GM19455 (cell line): ENCODE measurements at regions not wholly inside any gene's neighbourhood (a gene's known extent, or its start where the extent isn't known, plus 50 kb on each side); places are given as distances from the start of the nearest gene placed in this dataset.
"Not testable (repeated sequence)": the region's sequence is repeated elsewhere in the genome, so short reads cannot be mapped to it uniquely, and the experiment has no call there.

Source experiments
- ATAC-seq: cut with Tn5 transposase; IDR thresholded peaks from one replicate; pipeline ENCODE4 v1.9.1; 2021; ENCODE audit not compliant: unreplicated experiment

DNA sequence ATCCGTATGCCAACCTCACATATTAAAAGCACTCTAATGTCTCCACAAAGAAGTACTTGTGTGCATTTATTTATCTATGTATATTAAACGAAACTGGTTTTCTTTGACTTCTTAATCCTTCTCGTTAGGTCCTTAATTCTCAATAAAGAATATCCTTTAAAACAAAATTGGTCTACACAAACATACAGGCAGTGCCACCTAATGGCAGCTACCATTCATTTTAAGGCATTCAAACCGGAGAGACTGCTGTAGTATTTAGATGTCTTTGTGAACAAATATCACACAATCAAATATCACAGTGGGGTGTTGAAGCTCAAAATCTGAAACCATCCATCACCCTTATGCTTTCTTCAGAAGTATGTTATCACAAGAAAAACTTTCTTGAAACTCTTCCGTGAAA, 96.6 kb upstream of the IRAK1BP1 start:
- no peak for ATAC-seq

DNA sequence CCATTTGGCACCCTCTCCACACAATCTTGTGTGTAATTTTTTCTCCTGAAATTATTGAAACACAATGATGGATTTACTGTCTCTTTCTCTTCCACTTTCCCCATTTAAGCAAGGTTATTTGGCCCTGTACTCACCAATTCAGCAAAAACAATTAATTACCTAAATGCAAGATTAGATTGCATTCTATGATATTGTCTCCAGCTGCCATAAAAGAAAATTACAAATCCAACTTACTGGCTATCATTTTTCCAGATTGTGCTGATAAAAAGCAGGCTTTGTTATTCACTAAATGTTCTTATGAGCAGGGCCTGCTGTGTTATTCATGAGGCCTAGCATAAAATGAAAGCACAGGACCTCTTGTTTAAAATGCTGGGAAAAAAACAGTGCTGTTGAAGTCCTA, 95.8 kb upstream of the IRAK1BP1 start:
- ATAC-seq: no peak

- no peak for ATAC-seq
Observed at GRCh38 chr6:78781001-78781400, 86.3 kb upstream of the IRAK1BP1 start.

- not testable (repeated sequence) for ATAC-seq
Observed at GRCh38 chr6:78783366-78783765, 84.0 kb upstream of the IRAK1BP1 start.

- no peak for ATAC-seq
Observed at GRCh38 chr6:78797270-78797669, 70.1 kb upstream of the IRAK1BP1 start.

DNA sequence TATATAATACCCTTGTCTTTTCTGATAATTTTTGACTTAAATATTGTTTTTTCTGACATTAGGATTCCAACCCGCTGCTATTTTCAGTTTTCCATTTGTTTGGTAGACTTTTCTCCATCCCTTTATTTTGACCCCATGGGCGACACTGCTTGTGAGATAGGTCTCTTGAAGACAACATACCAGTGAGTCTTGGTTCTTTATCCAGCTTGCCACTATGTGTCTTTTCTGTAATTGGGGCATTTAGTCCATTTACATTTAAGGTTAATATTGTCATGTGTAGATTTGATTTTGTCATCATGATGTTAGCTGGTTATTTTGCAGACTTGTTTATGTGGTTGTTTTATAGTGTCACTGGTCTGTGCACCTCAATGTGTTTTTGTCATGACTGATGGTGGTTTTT, 67.7 kb upstream of the IRAK1BP1 start:
- no peak for ATAC-seq

GRCh38 chr6:78806792-78807191, 60.6 kb upstream of the IRAK1BP1 start:
- not testable (repeated sequence) for ATAC-seq

GRCh38 chr6:78807655-78808355, 59.5 kb upstream of the IRAK1BP1 start:
- ATAC-seq: not testable (repeated sequence)

GRCh38 chr6:78808356-78808891, 58.9 kb upstream of the IRAK1BP1 start:
- ATAC-seq: no peak

GRCh38 chr6:78808933-78809332, 58.4 kb upstream of the IRAK1BP1 start:
- no peak for ATAC-seq

DNA sequence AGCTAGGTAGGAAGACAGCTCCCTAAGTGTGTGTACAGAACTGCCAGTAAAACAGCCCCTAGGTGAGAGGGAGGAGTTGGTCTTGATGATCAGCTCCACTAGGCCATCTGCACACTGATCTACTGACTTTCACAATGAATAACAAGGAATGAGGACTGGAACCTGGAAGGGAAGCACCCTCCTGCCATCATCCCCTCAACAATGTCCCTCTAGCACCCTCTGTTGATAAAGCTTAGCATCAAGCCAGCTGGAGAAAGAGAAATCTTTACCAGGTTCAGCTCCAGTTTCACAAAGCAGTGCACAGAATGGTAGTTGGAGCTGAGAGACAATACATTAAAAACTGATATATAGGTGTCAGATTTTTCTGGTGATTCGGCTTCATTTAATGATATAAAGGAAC, 57.2 kb upstream of the IRAK1BP1 start:
- no peak for ATAC-seq

DNA sequence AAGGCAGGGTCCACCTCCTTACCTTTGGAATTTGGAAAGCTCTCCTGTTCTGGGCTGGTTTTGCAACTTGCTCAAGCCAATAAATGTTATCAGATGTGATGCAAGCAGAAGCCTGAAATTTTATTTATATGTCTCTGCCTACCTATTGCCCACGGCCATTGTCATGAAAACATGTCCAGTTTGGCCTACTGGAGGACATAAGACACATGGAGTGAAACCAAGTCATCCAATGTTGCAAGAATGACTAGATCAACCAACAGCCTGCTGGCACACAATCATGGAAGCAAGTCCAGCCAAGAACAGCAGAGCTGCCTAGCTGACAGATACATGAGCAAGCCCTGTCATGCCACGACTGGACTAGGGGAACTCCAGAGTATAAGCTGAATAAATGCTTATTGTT, 56.7 kb upstream of the IRAK1BP1 start:
- ATAC-seq: no peak
